ENCODE measurements at regions not wholly inside any gene's neighbourhood (a gene's known extent, or its start where the extent isn't known, plus 50 kb on each side); places are given as distances from the start of the nearest gene placed in this dataset.

DNA sequence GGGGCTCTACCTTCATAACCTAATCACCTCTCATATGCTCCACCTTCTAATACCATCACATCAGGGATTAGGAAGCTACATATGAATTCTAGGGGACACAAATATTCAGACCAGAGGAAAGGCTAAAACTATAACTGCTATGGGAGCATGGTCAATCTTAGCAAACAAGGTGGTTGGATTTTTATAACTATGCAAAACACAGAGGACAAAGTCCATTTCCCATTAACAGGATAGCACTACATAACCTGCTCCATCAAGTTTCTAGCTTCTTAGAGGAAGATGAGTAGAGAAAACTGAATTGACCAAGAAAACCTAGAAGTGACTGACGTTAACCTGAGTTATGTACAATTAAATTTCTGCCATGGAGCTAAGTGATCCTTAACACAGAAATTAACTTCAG is 398.6 kb downstream of the TBL1XR1 start:
- TF ChIP-seq, protein P1, sequence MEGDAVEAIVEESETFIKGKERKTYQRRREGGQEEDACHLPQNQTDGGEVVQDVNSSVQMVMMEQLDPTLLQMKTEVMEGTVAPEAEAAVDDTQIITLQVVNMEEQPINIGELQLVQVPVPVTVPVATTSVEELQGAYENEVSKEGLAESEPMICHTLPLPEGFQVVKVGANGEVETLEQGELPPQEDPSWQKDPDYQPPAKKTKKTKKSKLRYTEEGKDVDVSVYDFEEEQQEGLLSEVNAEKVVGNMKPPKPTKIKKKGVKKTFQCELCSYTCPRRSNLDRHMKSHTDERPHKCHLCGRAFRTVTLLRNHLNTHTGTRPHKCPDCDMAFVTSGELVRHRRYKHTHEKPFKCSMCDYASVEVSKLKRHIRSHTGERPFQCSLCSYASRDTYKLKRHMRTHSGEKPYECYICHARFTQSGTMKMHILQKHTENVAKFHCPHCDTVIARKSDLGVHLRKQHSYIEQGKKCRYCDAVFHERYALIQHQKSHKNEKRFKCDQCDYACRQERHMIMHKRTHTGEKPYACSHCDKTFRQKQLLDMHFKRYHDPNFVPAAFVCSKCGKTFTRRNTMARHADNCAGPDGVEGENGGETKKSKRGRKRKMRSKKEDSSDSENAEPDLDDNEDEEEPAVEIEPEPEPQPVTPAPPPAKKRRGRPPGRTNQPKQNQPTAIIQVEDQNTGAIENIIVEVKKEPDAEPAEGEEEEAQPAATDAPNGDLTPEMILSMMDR (IDR thresholded peaks at IDR 0.05; ENCODE audit: insufficient read depth, low read depth, low read length), result no peak
- no peak for TF ChIP-seq EZH2 (IDR thresholded peaks at IDR 0.05; ENCODE audit: insufficient read depth, low read length)

Data from astrocyte (in vitro differentiated cells and primary cell).